ENCODE measurements at regions not wholly inside any gene's neighbourhood (a gene's known extent, or its start where the extent isn't known, plus 50 kb on each side); places are given as distances from the start of the nearest gene placed in this dataset.
"Not testable (repeated sequence)": the region's sequence is repeated elsewhere in the genome, so short reads cannot be mapped to it uniquely, and the experiment has no call there.

DNA sequence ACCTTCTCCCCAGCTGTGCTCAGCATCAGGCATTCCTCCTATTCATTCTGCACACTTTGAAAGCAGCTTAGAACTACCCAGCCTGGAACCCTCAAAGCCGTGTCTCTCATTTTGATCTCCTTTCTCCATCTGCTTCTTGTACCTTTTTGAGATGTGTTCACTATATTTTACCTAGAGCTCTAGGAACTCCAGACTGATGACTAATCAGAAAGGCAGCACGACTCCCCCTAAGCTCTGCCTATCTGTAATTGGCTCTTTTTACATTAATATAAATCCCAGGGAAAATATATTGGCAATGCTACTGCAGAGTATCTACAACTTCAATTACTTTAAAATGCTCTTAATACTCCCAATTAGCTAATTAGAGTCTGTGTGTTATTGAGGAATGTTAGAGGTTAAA lies 671.5 kb downstream of the CBLN4 start:
- no peak for DNase-seq (ENCODE audit: low spot score)
- TF ChIP-seq, protein P1, sequence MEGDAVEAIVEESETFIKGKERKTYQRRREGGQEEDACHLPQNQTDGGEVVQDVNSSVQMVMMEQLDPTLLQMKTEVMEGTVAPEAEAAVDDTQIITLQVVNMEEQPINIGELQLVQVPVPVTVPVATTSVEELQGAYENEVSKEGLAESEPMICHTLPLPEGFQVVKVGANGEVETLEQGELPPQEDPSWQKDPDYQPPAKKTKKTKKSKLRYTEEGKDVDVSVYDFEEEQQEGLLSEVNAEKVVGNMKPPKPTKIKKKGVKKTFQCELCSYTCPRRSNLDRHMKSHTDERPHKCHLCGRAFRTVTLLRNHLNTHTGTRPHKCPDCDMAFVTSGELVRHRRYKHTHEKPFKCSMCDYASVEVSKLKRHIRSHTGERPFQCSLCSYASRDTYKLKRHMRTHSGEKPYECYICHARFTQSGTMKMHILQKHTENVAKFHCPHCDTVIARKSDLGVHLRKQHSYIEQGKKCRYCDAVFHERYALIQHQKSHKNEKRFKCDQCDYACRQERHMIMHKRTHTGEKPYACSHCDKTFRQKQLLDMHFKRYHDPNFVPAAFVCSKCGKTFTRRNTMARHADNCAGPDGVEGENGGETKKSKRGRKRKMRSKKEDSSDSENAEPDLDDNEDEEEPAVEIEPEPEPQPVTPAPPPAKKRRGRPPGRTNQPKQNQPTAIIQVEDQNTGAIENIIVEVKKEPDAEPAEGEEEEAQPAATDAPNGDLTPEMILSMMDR (IDR thresholded peaks at IDR 0.05; ENCODE audit: extremely low read depth, insufficient read depth, missing control alignments) = no peak

DNA sequence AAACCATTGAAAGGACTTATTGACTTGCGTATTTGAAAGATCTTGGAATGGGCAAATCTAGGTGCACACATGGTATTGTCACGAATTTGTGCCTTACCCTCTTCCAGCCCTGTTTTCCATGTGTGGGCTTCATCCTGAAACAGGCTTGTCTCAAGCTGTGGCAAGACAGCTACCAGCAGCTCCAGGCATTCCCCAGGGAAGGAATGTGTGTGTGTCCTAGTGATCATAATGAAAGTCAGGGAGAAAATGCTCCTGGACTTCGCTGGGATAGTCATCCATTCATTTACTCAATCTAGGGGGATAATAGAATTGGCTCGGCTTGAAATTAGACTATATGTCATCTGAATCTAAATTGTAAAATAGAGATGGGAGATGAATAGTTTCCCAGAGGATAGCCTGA lies 676.2 kb downstream of the CBLN4 start:
- in situ Hi-C loops (cut with MboI; ENCODE audit: low pct_unique_long_range_greater_than_20kb, low sequenced_read_pairs, unreplicated experiment) = no loop called here
- TF ChIP-seq, protein P1 (IDR thresholded peaks at IDR 0.05; ENCODE audit: extremely low read depth, insufficient read depth, missing control alignments) = no peak
- DNase-seq (ENCODE audit: low spot score) = no peak

More for the DNA sequence above, 671.5 kb downstream of the CBLN4 start:
- in situ Hi-C loops (cut with MboI; ENCODE audit: low pct_unique_long_range_greater_than_20kb, low sequenced_read_pairs, unreplicated experiment) = no loop called here

DNA sequence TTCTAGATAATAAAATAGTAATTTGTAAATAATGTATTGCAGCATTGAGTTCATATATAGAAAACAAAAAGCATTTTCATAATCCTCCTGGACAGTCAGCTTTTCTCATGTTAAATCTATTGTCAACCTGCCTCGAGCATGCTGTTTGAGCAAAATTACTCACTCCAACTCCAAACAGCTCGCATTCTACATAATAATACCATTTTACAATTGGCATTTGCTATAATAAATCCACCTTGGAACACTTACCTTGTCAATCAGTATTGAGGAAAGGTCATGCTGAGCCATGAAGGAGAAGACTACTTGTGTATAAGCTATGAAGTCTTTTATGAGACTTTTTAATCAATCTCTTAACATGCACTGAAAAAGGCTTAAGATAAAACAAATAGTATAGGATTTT lies 682.6 kb downstream of the CBLN4 start:
- in situ Hi-C loops (cut with MboI; ENCODE audit: low pct_unique_long_range_greater_than_20kb, low sequenced_read_pairs, unreplicated experiment) = no loop called here
- TF ChIP-seq, protein P1 (IDR thresholded peaks at IDR 0.05; ENCODE audit: extremely low read depth, insufficient read depth, missing control alignments) = no peak
- DNase-seq (ENCODE audit: low spot score) = no peak

DNA sequence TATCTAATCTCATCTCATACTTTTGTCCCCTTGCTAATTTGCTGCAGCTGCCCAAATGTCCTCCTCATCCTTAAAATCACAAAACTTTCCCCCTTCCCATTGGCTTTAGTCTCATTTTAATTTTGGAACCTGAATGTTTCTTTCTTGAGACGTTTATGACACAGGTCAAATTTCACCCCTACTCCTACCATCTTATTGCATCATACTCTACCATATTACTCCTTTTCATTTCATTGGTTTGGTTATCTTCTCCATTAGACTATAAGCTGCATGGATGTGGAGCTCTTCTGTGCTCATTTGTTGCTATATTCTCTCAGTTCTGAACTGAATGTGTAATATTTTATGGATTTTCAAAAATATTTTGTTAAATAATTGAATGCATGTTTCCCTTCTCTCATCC lies 688.6 kb downstream of the CBLN4 start:
- in situ Hi-C loops (cut with MboI; ENCODE audit: low pct_unique_long_range_greater_than_20kb, low sequenced_read_pairs, unreplicated experiment) = no loop called here
- TF ChIP-seq, protein P1 (IDR thresholded peaks at IDR 0.05; ENCODE audit: extremely low read depth, insufficient read depth, missing control alignments) = no peak

DNA sequence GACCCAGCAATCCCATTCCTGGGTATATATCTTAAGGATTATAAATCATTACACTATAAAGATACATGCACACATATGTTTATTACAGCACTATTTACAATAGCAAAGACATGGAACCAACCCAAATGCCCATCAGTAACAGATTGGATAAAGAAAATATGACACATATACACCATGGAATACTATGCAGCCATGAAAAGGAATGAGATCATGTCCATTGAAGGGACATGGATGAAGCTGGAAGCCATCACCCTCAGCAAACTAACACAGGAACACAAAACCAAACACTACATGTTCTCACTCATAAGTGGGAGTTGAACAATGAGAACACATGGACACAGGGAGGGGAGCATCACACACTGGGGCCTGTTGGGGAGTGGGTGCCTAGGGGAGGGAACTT lies 694.5 kb downstream of the CBLN4 start:
- in situ Hi-C loops (cut with MboI; ENCODE audit: low pct_unique_long_range_greater_than_20kb, low sequenced_read_pairs, unreplicated experiment); DNase-seq (ENCODE audit: low spot score): not testable (repeated sequence)

More for the DNA sequence above, 688.6 kb downstream of the CBLN4 start:
- DNase-seq (ENCODE audit: low spot score) = no peak

DNA sequence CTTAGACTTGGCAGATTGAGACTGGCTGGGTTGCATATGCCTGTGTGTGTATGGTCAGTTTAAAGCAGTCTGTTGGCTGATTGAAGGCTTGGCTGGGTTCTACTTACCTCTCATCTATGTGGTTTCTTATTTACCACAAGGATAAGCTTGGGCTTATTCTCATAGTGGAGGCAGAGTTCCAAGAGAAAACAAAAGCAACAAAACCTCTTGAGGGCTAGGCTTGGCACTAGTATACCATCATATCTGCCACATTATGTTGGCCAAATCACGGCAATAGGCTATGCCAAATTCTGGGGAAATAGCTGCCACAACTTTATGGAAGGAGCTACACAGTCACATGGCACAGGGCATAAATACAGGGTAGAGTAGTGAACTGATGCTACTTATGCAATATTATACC lies 714.1 kb downstream of the CBLN4 start:
- DNase-seq (ENCODE audit: low spot score) = no peak
- in situ Hi-C loops (cut with MboI; ENCODE audit: low pct_unique_long_range_greater_than_20kb, low sequenced_read_pairs, unreplicated experiment) = no loop called here
- TF ChIP-seq, protein P1 (IDR thresholded peaks at IDR 0.05; ENCODE audit: extremely low read depth, insufficient read depth, missing control alignments) = no peak

DNA sequence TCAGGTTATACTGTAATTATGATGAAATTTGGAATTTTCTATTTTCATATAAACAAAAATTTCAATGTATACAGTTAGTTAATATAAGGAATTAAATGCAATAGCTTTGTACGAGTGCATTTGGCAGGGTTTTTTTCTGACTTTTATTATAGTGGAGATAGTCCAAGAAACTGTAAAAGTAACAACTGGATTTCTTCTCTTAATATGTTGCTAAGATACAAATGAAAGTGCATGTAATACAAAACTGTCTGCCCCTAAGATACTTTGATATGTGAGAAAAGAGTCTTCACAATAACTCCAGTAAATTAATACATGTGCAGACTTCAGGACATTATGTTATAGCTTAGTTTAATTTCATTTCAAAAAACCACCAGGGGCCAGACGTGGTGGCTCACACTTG lies 721.4 kb downstream of the CBLN4 start:
- in situ Hi-C loops (cut with MboI; ENCODE audit: low pct_unique_long_range_greater_than_20kb, low sequenced_read_pairs, unreplicated experiment) = no loop called here
- TF ChIP-seq, protein P1 (IDR thresholded peaks at IDR 0.05; ENCODE audit: extremely low read depth, insufficient read depth, missing control alignments) = no peak
- DNase-seq (ENCODE audit: low spot score) = no peak

All from GM13977 (cell line).